ENCODE measurements at regions not wholly inside any gene's neighbourhood (a gene's known extent, or its start where the extent isn't known, plus 50 kb on each side); places are given as distances from the start of the nearest gene placed in this dataset.

DNA sequence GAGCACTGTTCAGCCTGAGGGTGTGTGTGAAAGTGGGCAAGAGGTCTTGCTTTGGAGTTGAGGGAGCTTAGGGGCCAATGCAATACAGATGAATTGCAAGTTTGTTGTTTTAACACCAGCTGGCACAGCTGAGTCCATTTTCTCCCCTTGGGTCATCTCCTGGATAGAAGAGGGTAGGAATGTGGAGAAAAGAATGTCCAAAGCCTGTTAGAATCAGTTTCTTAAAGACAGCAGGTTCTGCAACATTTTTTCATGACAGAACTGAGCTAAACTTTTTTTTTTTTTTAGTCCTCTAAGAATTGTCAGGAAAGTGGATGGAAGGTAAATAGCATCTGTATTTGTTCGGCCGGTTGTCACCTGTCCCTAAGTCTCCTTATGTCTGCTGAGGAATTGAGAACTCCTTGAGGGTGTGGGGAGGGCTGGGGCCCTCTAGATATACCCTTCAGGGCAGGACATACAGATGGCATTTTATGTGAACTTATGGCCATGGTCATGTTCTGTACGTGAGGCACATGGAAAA is 211.1 kb upstream of the CADM1 start (continued):
- TF ChIP-seq, protein P1, sequence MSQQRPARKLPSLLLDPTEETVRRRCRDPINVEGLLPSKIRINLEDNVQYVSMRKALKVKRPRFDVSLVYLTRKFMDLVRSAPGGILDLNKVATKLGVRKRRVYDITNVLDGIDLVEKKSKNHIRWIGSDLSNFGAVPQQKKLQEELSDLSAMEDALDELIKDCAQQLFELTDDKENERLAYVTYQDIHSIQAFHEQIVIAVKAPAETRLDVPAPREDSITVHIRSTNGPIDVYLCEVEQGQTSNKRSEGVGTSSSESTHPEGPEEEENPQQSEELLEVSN (IDR thresholded peaks at IDR 0.05; ENCODE audit: borderline replicate concordance, low read depth) = no peak

DNA sequence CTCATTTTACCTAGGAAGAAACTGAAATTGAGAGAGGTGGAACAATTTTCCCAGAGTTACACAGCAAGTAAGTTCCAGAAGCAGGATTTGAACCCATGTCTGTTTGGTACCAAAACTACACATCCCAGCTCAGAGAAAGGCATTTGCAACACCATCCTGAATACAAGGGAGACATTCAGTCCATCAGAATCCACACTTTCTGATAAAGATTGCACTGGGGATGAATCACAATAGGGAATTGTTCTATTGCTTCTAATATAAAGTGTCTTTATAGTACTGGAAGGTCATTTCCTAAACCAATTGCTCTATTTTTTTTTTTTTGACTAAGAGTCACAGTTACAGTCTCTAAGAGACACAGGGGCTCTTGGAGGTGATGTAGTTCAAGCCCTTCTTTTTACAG is 208.1 kb upstream of the CADM1 start:
- ATAC-seq (no peak), DNase-seq (ENCODE audit: low read depth in 1 of 2, low spot score in 1 of 2) (no peak), FAIRE-seq (no peak)
- TF ChIP-seq, protein P2, sequence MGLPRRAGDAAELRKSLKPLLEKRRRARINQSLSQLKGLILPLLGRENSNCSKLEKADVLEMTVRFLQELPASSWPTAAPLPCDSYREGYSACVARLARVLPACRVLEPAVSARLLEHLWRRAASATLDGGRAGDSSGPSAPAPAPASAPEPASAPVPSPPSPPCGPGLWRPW (IDR thresholded peaks at IDR 0.05) = no peak
- CTCF ChIA-PET = interaction anchor here (0.7 kb wide), 1 partner anchor 55 kb away, joined by 3 read pairs; no protein-coding TSS in a partner anchor
- no peak overlapping the region for H3K27ac ChIP-seq
- POLR2A ChIA-PET = no interaction called here
- H3K4me1 ChIP-seq = no peaks in the 10 kb centered on the region
- no peaks in the 10 kb centered on the region for H3K9me3 ChIP-seq
- no peak overlapping the region for H3K4me3 ChIP-seq
- no peak overlapping the region for H3K4me2 ChIP-seq

DNA sequence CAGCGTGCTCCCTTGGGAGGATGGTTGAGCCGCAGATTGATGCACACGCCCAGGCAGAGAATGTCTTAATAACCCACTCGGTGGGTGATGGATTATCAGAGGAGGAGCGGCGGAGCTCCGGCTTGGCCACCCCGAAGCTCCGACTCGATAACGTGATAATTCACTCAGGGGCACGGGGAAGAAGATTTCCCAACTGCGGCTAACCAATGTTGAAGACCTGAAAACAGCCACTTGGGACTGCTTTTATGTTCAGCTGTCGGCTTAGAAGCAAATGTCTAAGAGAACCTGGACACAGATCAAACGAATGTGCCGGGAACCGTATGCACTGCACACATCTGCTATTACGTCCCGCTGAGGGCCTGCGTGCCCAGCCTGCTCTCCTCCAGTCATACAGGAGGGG is 206.8 kb upstream of the CADM1 start:
- FAIRE-seq = no peak
- H3K4me2 ChIP-seq = no peak overlapping the region
- TF ChIP-seq FOXS1 (CRISPR knock-in tag; IDR thresholded peaks at IDR 0.05) = no peak
- no peak for TF ChIP-seq JUNB (IDR thresholded peaks at IDR 0.05)
- TF ChIP-seq RFX5 (IDR thresholded peaks at IDR 0.05) = no peak
- no peak for TF ChIP-seq RCOR1 (IDR thresholded peaks at IDR 0.05; ENCODE audit: low read depth, low read length)
- TF ChIP-seq, protein P3, sequence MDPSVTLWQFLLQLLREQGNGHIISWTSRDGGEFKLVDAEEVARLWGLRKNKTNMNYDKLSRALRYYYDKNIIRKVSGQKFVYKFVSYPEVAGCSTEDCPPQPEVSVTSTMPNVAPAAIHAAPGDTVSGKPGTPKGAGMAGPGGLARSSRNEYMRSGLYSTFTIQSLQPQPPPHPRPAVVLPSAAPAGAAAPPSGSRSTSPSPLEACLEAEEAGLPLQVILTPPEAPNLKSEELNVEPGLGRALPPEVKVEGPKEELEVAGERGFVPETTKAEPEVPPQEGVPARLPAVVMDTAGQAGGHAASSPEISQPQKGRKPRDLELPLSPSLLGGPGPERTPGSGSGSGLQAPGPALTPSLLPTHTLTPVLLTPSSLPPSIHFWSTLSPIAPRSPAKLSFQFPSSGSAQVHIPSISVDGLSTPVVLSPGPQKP (IDR thresholded peaks at IDR 0.05; ENCODE audit: low read depth, low read length) = no peak
- TF ChIP-seq, protein P4, sequence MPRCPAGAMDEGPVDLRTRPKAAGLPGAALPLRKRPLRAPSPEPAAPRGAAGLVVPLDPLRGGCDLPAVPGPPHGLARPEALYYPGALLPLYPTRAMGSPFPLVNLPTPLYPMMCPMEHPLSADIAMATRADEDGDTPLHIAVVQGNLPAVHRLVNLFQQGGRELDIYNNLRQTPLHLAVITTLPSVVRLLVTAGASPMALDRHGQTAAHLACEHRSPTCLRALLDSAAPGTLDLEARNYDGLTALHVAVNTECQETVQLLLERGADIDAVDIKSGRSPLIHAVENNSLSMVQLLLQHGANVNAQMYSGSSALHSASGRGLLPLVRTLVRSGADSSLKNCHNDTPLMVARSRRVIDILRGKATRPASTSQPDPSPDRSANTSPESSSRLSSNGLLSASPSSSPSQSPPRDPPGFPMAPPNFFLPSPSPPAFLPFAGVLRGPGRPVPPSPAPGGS (IDR thresholded peaks at IDR 0.05) = no peak
- TF ChIP-seq NPAS2 (CRISPR knock-in tag; IDR thresholded peaks at IDR 0.05; ENCODE audit: borderline replicate concordance) = no peak
- TF ChIP-seq, protein P5, sequence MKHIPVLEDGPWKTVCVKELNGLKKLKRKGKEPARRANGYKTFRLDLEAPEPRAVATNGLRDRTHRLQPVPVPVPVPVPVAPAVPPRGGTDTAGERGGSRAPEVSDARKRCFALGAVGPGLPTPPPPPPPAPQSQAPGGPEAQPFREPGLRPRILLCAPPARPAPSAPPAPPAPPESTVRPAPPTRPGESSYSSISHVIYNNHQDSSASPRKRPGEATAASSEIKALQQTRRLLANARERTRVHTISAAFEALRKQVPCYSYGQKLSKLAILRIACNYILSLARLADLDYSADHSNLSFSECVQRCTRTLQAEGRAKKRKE (CRISPR knock-in tag; IDR thresholded peaks at IDR 0.05; ENCODE audit: low read depth) = no peak
- TF ChIP-seq EHMT2 (IDR thresholded peaks at IDR 0.05; ENCODE audit: low read depth) = no peak
- H3K9me3 ChIP-seq = no peaks in the 10 kb centered on the region
- H3K4me1 ChIP-seq = no peaks in the 10 kb centered on the region
- no peak for ATAC-seq
- CTCF ChIA-PET = no interaction called here
- no peak overlapping the region for H3K4me3 ChIP-seq
- POLR2A ChIA-PET = no interaction called here
- no peak for DNase-seq (ENCODE audit: low read depth in 1 of 2, low spot score in 1 of 2)
- 36% methylated on average over 20 of the region's 20 CpGs for WGBS (ENCODE audit: missing lambda C conversion rate)
- H3K27ac ChIP-seq = no peak overlapping the region

DNA sequence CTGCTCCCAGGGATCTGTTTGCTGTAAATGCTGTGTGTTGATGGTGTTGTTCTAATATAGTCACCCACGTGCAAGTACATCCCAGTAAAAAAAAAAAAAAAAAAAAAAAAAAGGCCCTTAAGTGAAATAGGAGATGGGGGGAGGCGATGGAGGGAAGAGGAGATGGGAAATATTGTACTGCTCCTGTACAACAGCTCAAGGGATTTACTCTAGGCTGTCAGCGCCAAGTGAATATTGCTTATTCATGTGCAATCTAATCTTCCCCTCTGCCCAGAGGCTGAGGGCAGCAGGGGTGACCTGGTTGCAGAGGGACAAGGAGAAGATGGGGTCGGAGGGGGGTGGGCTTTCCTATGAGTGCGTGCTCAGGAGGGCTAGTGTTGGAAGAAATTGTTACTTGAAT is 206.2 kb upstream of the CADM1 start:
- H3K27ac ChIP-seq = no peak overlapping the region
- no peak overlapping the region for H3K4me3 ChIP-seq
- DNase-seq (ENCODE audit: low read depth in 1 of 2, low spot score in 1 of 2) (no peak), ATAC-seq (no peak), FAIRE-seq (no peak)
- H3K4me1 ChIP-seq = no peaks in the 10 kb centered on the region
- POLR2A ChIA-PET = no interaction called here
- no peaks in the 10 kb centered on the region for H3K9me3 ChIP-seq
- 30% methylated on average over 5 of the region's 5 CpGs for WGBS (ENCODE audit: missing lambda C conversion rate)
- CTCF ChIA-PET = no interaction called here
- TF ChIP-seq POLR2AphosphoS2 (conservative IDR thresholded peaks at IDR 0.05; ENCODE audit: low read length) = no peak
- no peak for TF ChIP-seq EP300 (IDR thresholded peaks at IDR 0.05)
- TF ChIP-seq, protein P6, sequence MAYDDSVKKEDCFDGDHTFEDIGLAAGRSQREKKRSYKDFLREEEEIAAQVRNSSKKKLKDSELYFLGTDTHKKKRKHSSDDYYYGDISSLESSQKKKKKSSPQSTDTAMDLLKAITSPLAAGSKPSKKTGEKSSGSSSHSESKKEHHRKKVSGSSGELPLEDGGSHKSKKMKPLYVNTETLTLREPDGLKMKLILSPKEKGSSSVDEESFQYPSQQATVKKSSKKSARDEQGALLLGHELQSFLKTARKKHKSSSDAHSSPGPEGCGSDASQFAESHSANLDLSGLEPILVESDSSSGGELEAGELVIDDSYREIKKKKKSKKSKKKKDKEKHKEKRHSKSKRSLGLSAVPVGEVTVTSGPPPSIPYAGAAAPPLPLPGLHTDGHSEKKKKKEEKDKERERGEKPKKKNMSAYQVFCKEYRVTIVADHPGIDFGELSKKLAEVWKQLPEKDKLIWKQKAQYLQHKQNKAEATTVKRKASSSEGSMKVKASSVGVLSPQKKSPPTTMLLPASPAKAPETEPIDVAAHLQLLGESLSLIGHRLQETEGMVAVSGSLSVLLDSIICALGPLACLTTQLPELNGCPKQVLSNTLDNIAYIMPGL (CRISPR knock-in tag; IDR thresholded peaks at IDR 0.05; ENCODE audit: borderline replicate concordance) = no peak
- TF ChIP-seq FOSB (CRISPR knock-in tag; IDR thresholded peaks at IDR 0.05) = no peak
- no peak for TF ChIP-seq RCOR1 (IDR thresholded peaks at IDR 0.05; ENCODE audit: low read depth, low read length)
- TF ChIP-seq EHMT2 (IDR thresholded peaks at IDR 0.05; ENCODE audit: low read depth) = no peak
- no peak for TF ChIP-seq TP53 (CRISPR knock-in tag; IDR thresholded peaks at IDR 0.05)
- TF ChIP-seq HOXB13 (CRISPR knock-in tag; IDR thresholded peaks at IDR 0.05; ENCODE audit: low read depth) = no peak
- TF ChIP-seq RNF2 (IDR thresholded peaks at IDR 0.05; ENCODE audit: borderline replicate concordance, low read depth) = no peak
- TF ChIP-seq, protein P7, sequence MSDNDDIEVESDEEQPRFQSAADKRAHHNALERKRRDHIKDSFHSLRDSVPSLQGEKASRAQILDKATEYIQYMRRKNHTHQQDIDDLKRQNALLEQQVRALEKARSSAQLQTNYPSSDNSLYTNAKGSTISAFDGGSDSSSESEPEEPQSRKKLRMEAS (IDR thresholded peaks at IDR 0.05) = no peak
- no peak for TF ChIP-seq CHD4 (IDR thresholded peaks at IDR 0.05; ENCODE audit: borderline replicate concordance)
- no peak overlapping the region for H3K4me2 ChIP-seq
